AG04449 (cell line): ENCODE measurements at regions not wholly inside any gene's neighbourhood (a gene's known extent, or its start where the extent isn't known, plus 50 kb on each side); places are given as distances from the start of the nearest gene placed in this dataset.

Source experiments
- CTCF ChIA-PET: fragments of 350-600 bp; formaldehyde crosslinking; extraction: SDS; loops from one replicate; lab custom pipeline; 2021; ENCODE audit warnings: antibody characterized with exemption; lab: Yijun Ruan, JAX
- POLR2A ChIA-PET: fragments of 400-600, 350-600 bp; formaldehyde crosslinking; extraction: SDS; loops from one replicate; lab custom pipeline; 2020; ENCODE audit warnings: antibody characterized with exemption, inconsistent platforms; lab: Yijun Ruan, JAX
- DNase-seq: peaks from one replicate; pipeline ENCODE4 v3.0.0-alpha.2; 2010; ENCODE audit warnings: low read depth, low spot score
- H3K4me3 ChIP-seq: 2 replicates; pipeline ENCODE4 v1.5.1; 2011; ENCODE audit warnings: low read depth, mild to moderate bottlenecking, control low read depth, low read length
- CTCF ChIP-seq: IDR thresholded peaks from one replicate; pipeline ENCODE4 v1.5.1; 2011; ENCODE audit warnings: mild to moderate bottlenecking, moderate library complexity, low read length, control low read depth, inconsistent platforms; ENCODE audit not compliant: insufficient read depth; ENCODE audit errors: missing control alignments

GRCh38 chr22:34210301-34210700 lies 290.0 kb upstream of the LARGE1 start:
- ChIA-PET POLR2A (no interaction called here), CTCF (no interaction called here)
- no peak for TF ChIP-seq CTCF
- no peak overlapping the region for H3K4me3 ChIP-seq
- no peak for DNase-seq

- CTCF ChIA-PET: no interaction called here
- no peak overlapping the region for H3K4me3 ChIP-seq
- POLR2A ChIA-PET: no interaction called here
- TF ChIP-seq CTCF: no peak
- DNase-seq: no peak
Measured at GRCh38 chr22:34214372-34214771, 294.1 kb upstream of the LARGE1 start.

- no peak overlapping the region for H3K4me3 ChIP-seq
- ChIA-PET CTCF (no interaction called here), POLR2A (no interaction called here)
- no peak for TF ChIP-seq CTCF
- DNase-seq: no peak
Measured at GRCh38 chr22:34225278-34225677, 305.0 kb upstream of the LARGE1 start.

- CTCF ChIA-PET: no interaction called here
- POLR2A ChIA-PET: no interaction called here
- no peak for DNase-seq
- no peak overlapping the region for H3K4me3 ChIP-seq
- no peak for TF ChIP-seq CTCF
Measured at GRCh38 chr22:34236527-34236926, 316.3 kb upstream of the LARGE1 start.

- POLR2A ChIA-PET: no interaction called here
- no peak for TF ChIP-seq CTCF
- H3K4me3 ChIP-seq: no peak overlapping the region
- no peak for DNase-seq
- CTCF ChIA-PET: no interaction called here
Measured at GRCh38 chr22:34239421-34239820, 319.1 kb upstream of the LARGE1 start.

GRCh38 chr22:34243023-34243422 lies 322.7 kb upstream of the LARGE1 start:
- POLR2A ChIA-PET: no interaction called here
- no peak overlapping the region for H3K4me3 ChIP-seq
- CTCF ChIA-PET: no interaction called here

More at GRCh38 chr22:34243023-34243422, 322.7 kb upstream of the LARGE1 start:
- TF ChIP-seq CTCF: no peak
- no peak for DNase-seq
